ENCODE measurements at regions not wholly inside any gene's neighbourhood (a gene's known extent, or its start where the extent isn't known, plus 50 kb on each side); places are given as distances from the start of the nearest gene placed in this dataset.

DNA sequence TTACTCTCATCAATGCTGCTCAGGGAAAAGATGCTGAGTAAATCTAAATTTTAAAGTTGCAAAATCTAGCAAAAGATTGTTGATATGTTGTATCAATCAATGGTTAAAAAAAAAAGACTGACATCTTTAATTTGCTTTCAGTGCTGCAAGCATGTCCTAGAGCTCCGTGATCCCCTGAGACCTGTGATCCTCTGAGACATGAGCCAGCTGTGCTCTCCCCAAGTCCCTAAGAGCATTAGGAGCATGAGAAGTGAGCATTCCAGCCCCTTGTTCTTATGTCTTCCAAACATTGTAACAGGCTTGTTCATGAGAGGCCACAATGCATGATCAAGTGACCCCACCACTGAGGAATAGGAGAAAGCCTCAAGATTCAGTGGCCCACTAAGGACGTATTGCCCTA is 116.6 kb downstream of the DAD1 start:
- H3K27me3 Mint-ChIP-seq (ENCODE audit: low read depth), result no peaks in the 10 kb centered on the region

DNA sequence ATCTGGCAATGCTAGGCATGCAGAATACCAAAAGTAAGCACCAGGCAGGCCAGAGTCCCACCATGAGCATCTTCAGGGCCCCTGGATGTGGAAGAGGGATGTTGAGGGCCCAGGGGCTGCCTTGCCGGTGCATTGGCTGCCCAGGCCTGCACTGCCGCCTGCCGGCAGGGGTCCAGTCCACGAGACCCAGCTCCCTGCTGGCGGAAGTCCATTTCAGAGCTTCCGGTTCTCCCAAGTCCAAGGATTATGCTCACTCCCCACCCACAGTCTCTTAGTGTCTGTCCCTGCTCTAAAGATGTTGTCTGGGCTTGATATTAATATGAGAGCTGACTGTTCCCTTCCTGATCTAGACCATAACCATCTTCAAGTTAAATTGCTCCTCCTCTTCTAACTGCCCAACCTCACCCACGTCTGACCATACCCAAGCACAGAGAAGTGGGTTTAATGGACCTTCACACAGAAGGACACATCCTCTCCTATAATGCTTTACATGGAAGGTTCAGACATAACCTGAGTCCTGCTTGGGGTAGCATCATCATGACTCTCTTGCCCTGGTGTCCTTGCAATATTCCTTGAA is 117.4 kb downstream of the DAD1 start:
- no peak for DNase-seq (ENCODE audit: low spot score)
- Mint-ChIP-seq H3K4me3 (ENCODE audit: unreplicated experiment) (no peak overlapping the region), H3K27me3 (ENCODE audit: low read depth) (no peaks in the 10 kb centered on the region), H3K36me3 (ENCODE audit: low read depth) (no peaks in the 10 kb centered on the region), H3K4me1 (ENCODE audit: low read depth) (peaks cover 58% of the 10 kb centered on the region), H3K27ac (ENCODE audit: unreplicated experiment) (peak overlapping the region; percentile 22), H3K9me3 (ENCODE audit: low read depth) (no peaks in the 10 kb centered on the region)
- TF ChIP-seq, protein P1, sequence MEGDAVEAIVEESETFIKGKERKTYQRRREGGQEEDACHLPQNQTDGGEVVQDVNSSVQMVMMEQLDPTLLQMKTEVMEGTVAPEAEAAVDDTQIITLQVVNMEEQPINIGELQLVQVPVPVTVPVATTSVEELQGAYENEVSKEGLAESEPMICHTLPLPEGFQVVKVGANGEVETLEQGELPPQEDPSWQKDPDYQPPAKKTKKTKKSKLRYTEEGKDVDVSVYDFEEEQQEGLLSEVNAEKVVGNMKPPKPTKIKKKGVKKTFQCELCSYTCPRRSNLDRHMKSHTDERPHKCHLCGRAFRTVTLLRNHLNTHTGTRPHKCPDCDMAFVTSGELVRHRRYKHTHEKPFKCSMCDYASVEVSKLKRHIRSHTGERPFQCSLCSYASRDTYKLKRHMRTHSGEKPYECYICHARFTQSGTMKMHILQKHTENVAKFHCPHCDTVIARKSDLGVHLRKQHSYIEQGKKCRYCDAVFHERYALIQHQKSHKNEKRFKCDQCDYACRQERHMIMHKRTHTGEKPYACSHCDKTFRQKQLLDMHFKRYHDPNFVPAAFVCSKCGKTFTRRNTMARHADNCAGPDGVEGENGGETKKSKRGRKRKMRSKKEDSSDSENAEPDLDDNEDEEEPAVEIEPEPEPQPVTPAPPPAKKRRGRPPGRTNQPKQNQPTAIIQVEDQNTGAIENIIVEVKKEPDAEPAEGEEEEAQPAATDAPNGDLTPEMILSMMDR (IDR thresholded peaks at IDR 0.05), result peak; percentile 81

More for the DNA sequence above, 116.6 kb downstream of the DAD1 start:
- no peak for DNase-seq (ENCODE audit: low spot score)
- Mint-ChIP-seq H3K4me3 (ENCODE audit: unreplicated experiment) (no peak overlapping the region), H3K9me3 (ENCODE audit: low read depth) (no peaks in the 10 kb centered on the region), H3K36me3 (ENCODE audit: low read depth) (no peaks in the 10 kb centered on the region), H3K4me1 (ENCODE audit: low read depth) (peaks cover 66% of the 10 kb centered on the region), H3K27ac (ENCODE audit: unreplicated experiment) (no peak overlapping the region)
- TF ChIP-seq, protein P1 (IDR thresholded peaks at IDR 0.05), result no peak

DNA sequence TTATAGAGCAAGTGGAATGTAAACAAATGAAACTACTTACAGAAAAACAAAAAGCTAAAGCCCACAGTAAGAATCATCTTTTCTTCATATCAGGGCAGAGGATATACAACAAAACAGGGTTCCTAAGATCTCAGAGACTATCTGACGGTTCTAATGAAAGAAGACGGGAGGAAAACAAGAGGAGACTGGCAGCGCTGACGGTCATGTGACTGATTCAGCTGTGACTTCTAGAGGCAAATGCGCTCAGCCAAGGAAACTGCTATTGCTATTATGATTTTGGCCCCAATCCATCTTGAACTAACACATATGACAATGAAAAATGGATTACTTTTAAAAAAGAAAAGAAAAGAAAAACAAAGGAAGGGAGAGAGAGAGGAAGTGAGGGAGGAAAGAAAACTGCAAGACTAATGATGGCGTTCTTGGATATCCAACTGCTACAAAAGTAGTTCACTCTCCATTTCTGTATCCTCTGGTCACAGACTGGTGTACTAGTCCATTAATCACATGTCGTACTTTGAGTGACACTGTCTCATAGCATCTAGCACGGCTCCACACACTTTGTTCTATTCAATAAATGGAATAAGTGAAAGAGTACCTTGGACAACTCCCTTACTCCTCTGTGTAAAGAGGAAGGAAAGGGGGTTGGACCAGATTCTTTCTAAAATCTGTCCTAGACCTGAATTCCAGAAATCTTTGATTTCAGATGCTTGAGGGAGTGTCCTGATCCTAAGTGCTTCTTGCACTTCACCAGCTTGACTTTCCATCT is 119.3 kb downstream of the DAD1 start:
- peaks cover 39% of the 10 kb centered on the region for H3K4me1 Mint-ChIP-seq (ENCODE audit: low read depth)
- no peak overlapping the region for H3K27ac Mint-ChIP-seq (ENCODE audit: unreplicated experiment)
- no peaks in the 10 kb centered on the region for H3K27me3 Mint-ChIP-seq (ENCODE audit: low read depth)
- TF ChIP-seq, protein P1 (IDR thresholded peaks at IDR 0.05), result no peak
- no peaks in the 10 kb centered on the region for H3K9me3 Mint-ChIP-seq (ENCODE audit: low read depth)
- no peak overlapping the region for H3K4me3 Mint-ChIP-seq (ENCODE audit: unreplicated experiment)
- H3K36me3 Mint-ChIP-seq (ENCODE audit: low read depth), result no peaks in the 10 kb centered on the region
- no peak for DNase-seq (ENCODE audit: low spot score)

DNA sequence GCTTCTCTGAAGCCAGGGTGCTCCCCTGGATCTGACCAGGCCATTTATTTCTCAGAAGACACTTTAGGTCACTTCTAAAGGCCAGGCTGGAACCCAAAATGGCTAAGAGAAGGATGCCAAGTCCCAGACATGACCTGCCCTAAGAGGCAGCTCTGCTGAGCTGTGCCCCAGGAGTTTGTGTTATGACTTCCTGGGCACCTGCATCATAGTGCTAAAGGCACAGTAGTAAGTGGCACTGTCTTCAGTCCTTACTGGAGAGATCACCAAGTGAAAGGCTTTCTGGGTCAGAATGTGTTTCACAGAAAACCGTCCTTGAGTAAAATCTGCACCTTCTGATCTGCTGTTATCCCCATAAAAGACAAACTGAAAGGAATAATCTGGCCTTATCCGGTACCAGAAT is 120.2 kb downstream of the DAD1 start:
- Mint-ChIP-seq H3K4me1 (ENCODE audit: low read depth) (peaks cover 34% of the 10 kb centered on the region), H3K27ac (ENCODE audit: unreplicated experiment) (no peak overlapping the region), H3K4me3 (ENCODE audit: unreplicated experiment) (no peak overlapping the region), H3K36me3 (ENCODE audit: low read depth) (no peaks in the 10 kb centered on the region), H3K9me3 (ENCODE audit: low read depth) (no peaks in the 10 kb centered on the region), H3K27me3 (ENCODE audit: low read depth) (no peaks in the 10 kb centered on the region)
- DNase-seq (ENCODE audit: low spot score), result no peak
- TF ChIP-seq, protein P1 (IDR thresholded peaks at IDR 0.05), result no peak

DNA sequence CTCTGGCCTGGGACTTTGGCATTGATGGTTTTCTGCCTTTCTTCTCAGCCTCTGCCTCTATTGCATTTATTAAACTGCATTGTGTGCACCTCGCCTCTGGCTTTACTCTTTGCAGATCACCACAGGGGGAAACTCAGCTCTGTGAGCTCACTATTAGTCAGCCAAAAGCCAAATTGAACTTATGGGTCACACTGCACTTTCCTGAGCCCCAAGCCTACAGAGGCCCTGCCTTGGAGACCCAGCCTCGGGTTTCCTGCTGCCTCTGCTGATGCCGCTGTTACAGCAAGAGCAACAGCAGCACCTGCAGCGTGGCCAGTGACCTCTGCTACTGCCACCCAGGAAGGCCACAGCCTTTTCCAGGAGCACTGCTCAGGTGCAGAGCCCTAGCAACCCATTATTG is 122.5 kb downstream of the DAD1 start:
- no peak overlapping the region for H3K4me3 Mint-ChIP-seq (ENCODE audit: unreplicated experiment)
- TF ChIP-seq, protein P1 (IDR thresholded peaks at IDR 0.05), result no peak
- no peaks in the 10 kb centered on the region for H3K27me3 Mint-ChIP-seq (ENCODE audit: low read depth)
- DNase-seq (ENCODE audit: low spot score), result no peak
- no peaks in the 10 kb centered on the region for H3K36me3 Mint-ChIP-seq (ENCODE audit: low read depth)
- no peaks in the 10 kb centered on the region for H3K9me3 Mint-ChIP-seq (ENCODE audit: low read depth)
- H3K27ac Mint-ChIP-seq (ENCODE audit: unreplicated experiment), result no peak overlapping the region
- peaks cover 18% of the 10 kb centered on the region for H3K4me1 Mint-ChIP-seq (ENCODE audit: low read depth)
